HCT116 (cell line): ENCODE measurements at regions not wholly inside any gene's neighbourhood (a gene's known extent, or its start where the extent isn't known, plus 50 kb on each side); places are given as distances from the start of the nearest gene placed in this dataset.

Experiments used
- ATAC-seq: fragments of 200-7000 bp; cut with Tn5 transposase; 2 replicates; pipeline ENCODE4 v1.9.1; 2020; ENCODE audit warnings: mild to moderate bottlenecking, moderate library complexity
- BruUV-seq: library from RNA; stranded (reverse); fragments of 400-500 nt; replicated peaks from 2 replicates; lab custom pipeline; 2021; lab: Mats Ljungman, UMichigan
- CTCF ChIA-PET: fragments of 300-600 bp; sonication (Branson Sonifier 250); formaldehyde crosslinking; loops from one replicate; lab custom pipeline; 2021; ENCODE audit warnings: antibody characterized with exemption; lab: Charles Lee
- POLR2A ChIA-PET: fragments of 300-600, 350-600 bp; sonication (Branson Sonifier 250); formaldehyde crosslinking; loops from one replicate; lab custom pipeline; 2021; ENCODE audit warnings: antibody characterized with exemption; lab: Charles Lee
- RAD21 ChIA-PET, 2 experiments: fragments of 300-600 bp; sonication (Branson Sonifier 250); formaldehyde crosslinking; loops; one replicate each; lab custom pipeline; 2023; ENCODE audit warnings: low total read pairs in 2 of 2; ENCODE audit not compliant: uncharacterized antibody in 2 of 2, unreplicated experiment in 2 of 2, low non-redundant PET in 1 of 2; lab: Charles Lee
- DNase-seq: peaks from one replicate; pipeline ENCODE4 v3.0.0-alpha.2; 2010; ENCODE audit warnings: low read depth, low spot score
- H2AFZ ChIP-seq: fragments of 200-600 bp; shearing (Covaris generic), sonication (generic); 2 replicates; pipeline ENCODE4 v1.6.1; 2017; ENCODE audit warnings: low read depth, mixed run types, mixed read lengths, antibody characterized with exemption, low read length; ENCODE audit not compliant: poor library complexity, severe bottlenecking
- H3K27ac ChIP-seq: 2 replicates; pipeline ENCODE4 v1.5.1; 2012; ENCODE audit warnings: low read depth, low read length
- H3K27me3 ChIP-seq: fragments of 200-600 bp; sonication (generic); 2 replicates; pipeline ENCODE4 v1.6.1; 2016; ENCODE audit warnings: mixed run types, low read length, mixed read lengths; ENCODE audit not compliant: insufficient read depth
- H3K36me3 ChIP-seq, 2 experiments: fragments of 200-500 bp in 1 of 2; fragments of 200-600 bp in 1 of 2; sonication (Bioruptor generic) in 1 of 2; sonication (generic) in 1 of 2; 2 replicates each; pipeline versions ENCODE4 v1.5.1 to v1.6.1; 2014 to 2016; ENCODE audit warnings: low read length in 2 of 2, inconsistent platforms in 1 of 2, mixed read lengths in 1 of 2, mixed run types in 1 of 2; ENCODE audit not compliant: insufficient read depth in 2 of 2, control insufficient read depth in 1 of 2
- H3K4me1 ChIP-seq, 2 experiments: fragments of 200-600 bp in 1 of 2; sonication (generic) in 1 of 2; 2 replicates each; pipeline versions ENCODE4 v1.5.1 to v1.6.1; 2012 to 2017; ENCODE audit warnings: low read length in 2 of 2, inconsistent platforms in 1 of 2, mild to moderate bottlenecking in 1 of 2, mixed read lengths in 1 of 2, mixed run types in 1 of 2, moderate library complexity in 1 of 2; ENCODE audit not compliant: insufficient read depth in 2 of 2, control insufficient read depth in 1 of 2
- H3K4me2 ChIP-seq: fragments of 200-600 bp; sonication (generic); 2 replicates; pipeline ENCODE4 v1.6.1; 2017; ENCODE audit warnings: mixed run types, low read length, mixed read lengths
- H3K4me3 ChIP-seq, 2 experiments: fragments of 200-600 bp in 1 of 2; sonication (generic) in 1 of 2; replicated peaks in 1 of 2; 2 replicates each; pipeline ENCODE4 v1.5.1; 2011 to 2016; ENCODE audit warnings: low read length in 2 of 2, control low read depth in 1 of 2, low read depth in 1 of 2, mild to moderate bottlenecking in 1 of 2, mixed read lengths in 1 of 2, mixed run types in 1 of 2
- H3K79me2 ChIP-seq: fragments of 200-600 bp; sonication (generic); 2 replicates; pipeline ENCODE4 v1.6.1; 2017; ENCODE audit warnings: mild to moderate bottlenecking, mixed run types, low read length, moderate library complexity, mixed read lengths; ENCODE audit not compliant: insufficient read depth
- H3K9ac ChIP-seq: fragments of 200-600 bp; sonication (generic); 2 replicates; pipeline ENCODE4 v1.6.1; 2016; ENCODE audit warnings: low read length, mixed read lengths
- H3K9me2 ChIP-seq: fragments of 200-600 bp; sonication (generic), shearing (Covaris generic); 2 replicates; pipeline ENCODE4 v1.6.1; 2017; ENCODE audit warnings: mixed run types, mild to moderate bottlenecking, moderate library complexity; ENCODE audit not compliant: insufficient read depth
- H3K9me3 ChIP-seq, 2 experiments: fragments of 200-500 bp in 1 of 2; fragments of 200-600 bp in 1 of 2; sonication (Bioruptor generic) in 1 of 2; sonication (generic) in 1 of 2; 2 replicates each; pipeline ENCODE4 v1.6.1; 2014 to 2017; ENCODE audit warnings: low read length in 2 of 2, mixed read lengths in 2 of 2, inconsistent platforms in 1 of 2, low read depth in 1 of 2, mild to moderate bottlenecking in 1 of 2, mixed run types in 1 of 2, moderate library complexity in 1 of 2; ENCODE audit not compliant: control insufficient read depth in 1 of 2, insufficient read depth in 1 of 2
- H4K20me1 ChIP-seq: fragments of 200-600 bp; sonication (generic), shearing (Covaris generic); 2 replicates; pipeline ENCODE4 v1.6.1; 2017; ENCODE audit warnings: mixed run types, mild to moderate bottlenecking, moderate library complexity; ENCODE audit not compliant: insufficient read depth
- ATF3 ChIP-seq: IDR thresholded peaks from 2 replicates; pipeline ENCODE4 v1.6.1; 2012
- CTCF ChIP-seq, 3 experiments: fragments of 200-600 bp in 1 of 3; sonication (generic) in 1 of 3; IDR thresholded peaks in 2 of 3; conservative IDR thresholded peaks in 1 of 3; 2 replicates each; pipeline ENCODE4 v1.5.1; 2012 to 2017; ENCODE audit warnings: low read depth in 2 of 3, low read length in 2 of 3, antibody characterized with exemption in 1 of 3, borderline replicate concordance in 1 of 3, control low read depth in 1 of 3, mild to moderate bottlenecking in 1 of 3, mixed read lengths in 1 of 3, mixed run types in 1 of 3, moderate library complexity in 1 of 3; ENCODE audit not compliant: insufficient read depth in 1 of 3
- EZH2phosphoT487 ChIP-seq: fragments of 200-600 bp; IDR thresholded peaks from 2 replicates; pipeline ENCODE4 v1.6.1; 2018; ENCODE audit warnings: antibody characterized with exemption, borderline replicate concordance
- FOSL1 ChIP-seq: IDR thresholded peaks from 2 replicates; pipeline ENCODE4 v1.6.1; 2012; ENCODE audit warnings: low read depth
- MAX ChIP-seq: IDR thresholded peaks from 2 replicates; pipeline ENCODE4 v1.6.1; 2012
- POLR2A ChIP-seq: IDR thresholded peaks from 2 replicates; pipeline ENCODE4 v1.7.0; 2011; ENCODE audit warnings: borderline replicate concordance; ENCODE audit not compliant: insufficient read depth, insufficient read length; ENCODE audit errors: extremely low read depth
- POLR2AphosphoS5 ChIP-seq: IDR thresholded peaks from 2 replicates; pipeline ENCODE4 v1.6.1; 2011; ENCODE audit warnings: mild to moderate bottlenecking, low read depth, low read length, moderate library complexity
- REST ChIP-seq: IDR thresholded peaks from 2 replicates; pipeline ENCODE4 v1.6.1; 2012; ENCODE audit warnings: low read depth
- SIN3A ChIP-seq: IDR thresholded peaks from 2 replicates; pipeline ENCODE4 v1.6.1; 2012; ENCODE audit warnings: low read depth
- SRF ChIP-seq: IDR thresholded peaks from 2 replicates; pipeline ENCODE4 v1.6.1; 2012; ENCODE audit warnings: low read depth
- TCF7L2 ChIP-seq: IDR thresholded peaks from 2 replicates; pipeline ENCODE4 v1.7.0; 2011; ENCODE audit warnings: borderline replicate concordance, inconsistent platforms; ENCODE audit not compliant: insufficient read depth, insufficient read length; ENCODE audit errors: extremely low read depth
- ZBTB33 ChIP-seq: IDR thresholded peaks from 2 replicates; pipeline ENCODE4 v1.6.1; 2011; ENCODE audit warnings: mild to moderate bottlenecking, low read length, moderate library complexity; ENCODE audit not compliant: insufficient replicate concordance; ENCODE audit errors: extremely low read depth
- ZFX ChIP-seq: fragments of 450-650 bp; IDR thresholded peaks from 2 replicates; pipeline ENCODE4 v1.6.1; 2017
- ZNF274 ChIP-seq: fragments of 200-500 bp; sonication (Bioruptor generic); IDR thresholded peaks from 2 replicates; pipeline ENCODE4 v1.6.1; 2014; ENCODE audit warnings: mild to moderate bottlenecking, low read depth, low read length, inconsistent platforms
- intact Hi-C: fragments of 100-400 bp; cut with micrococcal nuclease; formaldehyde crosslinking; loops from 2 replicates; pipeline ENCODE4 v1.10.0; 2022

GRCh38 chr7:98514211-98515031, 102.7 kb upstream of the NPTX2 start:
- H3K9me3 ChIP-seq: no peaks in the 10 kb centered on the region
- no peaks in the 10 kb centered on the region for H3K36me3 ChIP-seq
- H3K79me2 ChIP-seq: no peaks in the 10 kb centered on the region
- no peaks in the 10 kb centered on the region for H3K27me3 ChIP-seq
- H3K9me2 ChIP-seq: no peaks in the 10 kb centered on the region
- no peak overlapping the region for H3K27ac ChIP-seq
- no peak overlapping the region for H3K4me2 ChIP-seq
- no peak for DNase-seq
- H3K4me3 ChIP-seq: no peak overlapping the region
- no peak overlapping the region for H2AFZ ChIP-seq
- CTCF ChIA-PET: no interaction called here
- no TSS peak for BruUV-seq
- TF ChIP-seq CTCF (IDR thresholded peaks at IDR 0.05 in 2 of 3, conservative IDR thresholded peaks at IDR 0.05 in 1 of 3; ENCODE audit: borderline replicate concordance in 1 of 3, insufficient read depth in 1 of 3, low read depth in 2 of 3, low read length in 2 of 3) (no peak), EZH2phosphoT487 (no peak), MAX (no peak), ZNF274 (no peak), ZBTB33 (no peak), SRF (no peak), POLR2A (no peak), TCF7L2 (no peak), ATF3 (no peak), POLR2AphosphoS5 (no peak), FOSL1 (no peak), ZFX (no peak), SIN3A (no peak), REST (no peak)
- TF ChIP-seq, all 23 proteins: peak for 0
- RAD21 ChIA-PET: interaction anchor here in 1 of 2 experiments (0.6 kb wide), 1 partner anchor 164 kb away, joined by 4 read pairs; no protein-coding TSS in a partner anchor
- Histone ChIP-seq H3K9ac (no peak overlapping the region), H4K20me1 (no peaks in the 10 kb centered on the region), H3K4me1 (no peaks in the 10 kb centered on the region)
- ATAC-seq: peak; percentile 62
- intact Hi-C loops: no loop called here
- POLR2A ChIA-PET: no interaction called here
